GM21367 (cell line): ENCODE measurements at regions not wholly inside any gene's neighbourhood (a gene's known extent, or its start where the extent isn't known, plus 50 kb on each side); places are given as distances from the start of the nearest gene placed in this dataset.

Experiments used
- ATAC-seq: cut with Tn5 transposase; IDR thresholded peaks from one replicate; pipeline ENCODE4 v1.9.1; 2021; ENCODE audit not compliant: unreplicated experiment

DNA sequence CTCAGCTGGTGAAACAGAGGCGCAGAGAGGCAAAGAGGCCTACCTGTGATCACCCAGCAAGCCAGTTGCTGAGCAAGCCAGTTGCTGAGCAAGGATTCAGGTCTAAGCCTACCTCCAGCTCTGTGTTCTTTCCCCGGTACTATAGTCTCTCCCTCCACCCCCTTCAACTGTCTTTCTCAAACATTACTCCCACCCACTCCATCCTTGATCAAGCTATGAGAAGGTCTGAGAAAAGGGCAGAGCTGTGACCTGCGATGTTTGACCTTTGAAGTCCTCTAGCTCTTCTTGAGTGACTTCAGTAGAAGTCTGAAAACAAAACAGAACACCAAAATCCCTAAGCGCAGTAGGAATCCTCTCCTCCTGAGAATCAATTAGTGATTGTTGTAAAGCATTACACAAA lies 665.2 kb upstream of the ID2 start:
- ATAC-seq: no peak

DNA sequence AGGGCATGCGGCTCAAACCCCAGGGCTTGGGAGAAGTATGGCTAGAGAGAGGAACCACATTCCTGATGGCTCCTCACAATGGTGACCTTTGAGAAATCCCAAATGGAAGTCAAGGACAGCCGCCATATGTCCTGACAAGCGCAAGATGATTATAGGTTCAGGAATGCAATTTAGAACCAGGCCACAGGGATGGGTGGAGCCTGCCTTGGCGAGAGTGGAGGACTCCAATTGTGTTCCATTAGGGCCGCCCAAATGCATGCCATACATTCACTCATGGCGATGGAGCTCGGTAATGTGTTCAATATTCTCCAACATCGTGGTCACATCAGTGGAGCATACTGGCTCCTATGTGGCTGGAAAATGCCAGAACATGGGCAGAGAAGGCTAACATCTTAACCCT lies 662.9 kb upstream of the ID2 start:
- no peak for ATAC-seq

DNA sequence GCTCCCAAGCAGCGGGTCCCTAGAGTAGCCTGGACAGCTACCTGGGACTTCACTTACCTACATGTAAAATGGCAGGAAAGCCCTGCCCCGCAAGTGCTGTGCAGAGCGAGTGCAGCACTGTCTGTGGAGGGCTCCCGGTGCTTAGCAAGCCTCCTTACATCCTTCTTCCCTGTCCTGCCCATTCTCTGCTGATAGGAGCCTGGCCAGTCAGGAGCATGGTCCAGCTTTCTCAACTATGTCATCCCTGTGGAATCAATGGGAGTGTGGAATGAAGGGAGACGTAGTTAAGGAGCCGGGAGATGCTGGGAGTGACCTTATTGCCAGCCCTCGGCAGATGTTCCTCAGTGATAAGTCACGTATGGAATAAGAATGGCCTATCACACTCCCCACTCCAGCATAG lies 661.9 kb upstream of the ID2 start:
- ATAC-seq: no peak

DNA sequence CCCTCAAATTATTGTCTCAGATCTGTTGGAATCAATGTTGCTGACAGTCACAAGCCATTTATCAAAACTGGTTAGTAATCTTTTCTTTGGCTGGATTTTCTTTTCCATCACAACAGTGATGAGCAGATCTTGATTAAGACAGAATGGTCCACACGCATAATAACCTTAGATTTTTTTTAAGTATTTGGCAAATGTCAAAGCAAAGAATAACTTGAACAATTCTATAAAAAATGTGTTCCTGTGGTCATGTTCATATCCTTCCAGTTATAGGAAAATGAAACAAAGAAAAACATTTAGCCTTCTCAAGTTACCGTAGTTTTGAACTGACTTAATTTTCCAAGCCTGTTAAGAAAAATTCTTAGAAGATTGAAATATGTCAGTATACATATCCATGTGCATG lies 659.9 kb upstream of the ID2 start:
- ATAC-seq: no peak

DNA sequence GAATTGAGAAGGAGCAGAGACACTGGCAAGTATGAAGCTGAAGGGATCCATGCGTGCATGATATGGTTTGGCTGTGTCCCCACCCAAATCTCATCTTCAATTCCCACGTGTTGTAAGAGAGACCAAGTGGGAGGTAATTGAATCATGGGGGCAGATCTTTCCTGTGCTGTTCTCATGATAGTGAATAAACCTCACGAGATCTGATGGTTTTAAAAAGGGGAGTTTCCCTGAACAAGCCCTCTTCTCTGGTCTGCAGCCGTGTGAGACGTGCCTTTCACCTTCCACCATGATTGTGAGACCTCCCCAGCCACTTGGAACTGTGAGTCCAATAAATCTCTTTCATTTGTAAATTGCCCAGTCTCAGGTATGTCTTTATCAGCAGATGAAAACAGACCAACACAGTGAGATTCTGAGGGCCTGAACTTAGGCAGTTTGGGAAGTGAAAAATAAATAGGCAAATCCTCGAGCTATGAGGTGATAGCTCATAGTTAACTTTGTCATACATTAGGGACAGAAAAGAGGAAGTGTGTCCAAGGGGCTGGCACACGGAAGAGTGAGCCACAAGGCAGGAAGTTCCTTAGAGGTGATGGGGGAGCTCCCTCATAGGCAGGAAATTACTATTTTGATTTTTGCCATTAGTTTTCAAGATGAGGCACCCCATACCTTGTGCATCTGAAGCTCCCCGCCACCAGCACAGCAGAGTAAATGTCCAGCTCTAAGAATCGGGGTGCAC lies 658.8 kb upstream of the ID2 start:
- peak; percentile 69 for ATAC-seq

GRCh38 chr2:8024506-8024905 lies 657.4 kb upstream of the ID2 start:
- no peak for ATAC-seq

DNA sequence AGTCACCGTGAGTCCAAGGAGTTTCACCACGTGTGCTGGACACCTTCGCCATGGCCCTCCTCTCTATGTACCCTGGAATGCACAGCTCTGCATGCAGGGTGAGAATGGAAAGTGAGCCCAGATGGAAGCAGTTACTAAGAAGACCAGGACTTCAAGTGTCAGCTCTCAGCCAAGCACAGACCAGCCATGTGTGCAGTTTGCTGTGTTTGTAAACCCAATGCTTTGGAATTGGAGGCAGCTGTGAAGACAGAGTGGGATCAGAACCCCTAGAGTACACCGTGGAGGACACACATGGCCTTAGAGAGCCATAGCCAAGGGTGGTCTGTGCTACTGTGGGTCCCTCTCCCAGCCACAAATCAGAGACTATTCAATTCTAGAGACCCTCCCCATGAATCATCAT lies 655.5 kb upstream of the ID2 start:
- no peak for ATAC-seq

GRCh38 chr2:8027387-8027786 lies 654.5 kb upstream of the ID2 start:
- ATAC-seq: no peak

DNA sequence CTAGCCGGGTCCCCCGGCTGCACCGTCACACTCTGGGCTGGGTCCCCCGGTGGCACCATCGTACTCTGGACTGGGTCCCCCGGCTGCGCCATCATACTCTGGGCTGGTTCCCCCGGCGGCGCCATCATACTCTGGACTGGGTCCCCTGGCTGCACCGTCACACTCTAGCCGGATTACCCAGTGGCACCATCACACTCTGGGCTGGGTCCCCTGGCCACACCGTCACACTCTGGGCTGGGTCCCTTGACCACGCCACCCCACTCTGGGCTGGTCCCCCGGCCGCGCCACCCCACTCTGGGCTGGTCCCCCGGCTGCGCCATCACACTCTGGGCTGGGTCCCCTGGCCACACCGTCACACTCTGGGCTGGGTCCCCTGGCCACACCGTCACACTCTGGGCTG lies 653.8 kb upstream of the ID2 start:
- no peak for ATAC-seq

DNA sequence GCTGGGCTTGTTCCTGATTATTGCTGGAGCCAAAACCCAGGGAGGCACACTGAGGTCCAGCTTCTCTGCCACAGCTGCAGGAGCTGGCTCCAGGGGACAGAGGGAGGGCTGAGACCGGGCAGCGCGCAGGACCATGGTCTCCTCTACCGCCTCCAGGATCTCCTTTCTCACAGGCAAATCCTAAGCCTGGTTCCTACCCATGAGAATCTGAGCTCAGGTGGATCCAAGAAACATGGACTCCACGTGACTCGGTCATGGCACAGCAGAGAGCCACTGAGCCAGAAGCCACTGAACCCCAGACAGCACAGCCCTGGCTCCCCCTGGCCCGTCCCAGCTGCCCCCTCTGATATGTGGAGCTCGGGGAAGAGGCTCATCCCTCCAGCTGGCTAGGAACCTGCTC lies 653.4 kb upstream of the ID2 start:
- no peak for ATAC-seq

- ATAC-seq: no peak
These were observed 652.9 kb upstream of the ID2 start for GRCh38 chr2:8028981-8029380.

DNA sequence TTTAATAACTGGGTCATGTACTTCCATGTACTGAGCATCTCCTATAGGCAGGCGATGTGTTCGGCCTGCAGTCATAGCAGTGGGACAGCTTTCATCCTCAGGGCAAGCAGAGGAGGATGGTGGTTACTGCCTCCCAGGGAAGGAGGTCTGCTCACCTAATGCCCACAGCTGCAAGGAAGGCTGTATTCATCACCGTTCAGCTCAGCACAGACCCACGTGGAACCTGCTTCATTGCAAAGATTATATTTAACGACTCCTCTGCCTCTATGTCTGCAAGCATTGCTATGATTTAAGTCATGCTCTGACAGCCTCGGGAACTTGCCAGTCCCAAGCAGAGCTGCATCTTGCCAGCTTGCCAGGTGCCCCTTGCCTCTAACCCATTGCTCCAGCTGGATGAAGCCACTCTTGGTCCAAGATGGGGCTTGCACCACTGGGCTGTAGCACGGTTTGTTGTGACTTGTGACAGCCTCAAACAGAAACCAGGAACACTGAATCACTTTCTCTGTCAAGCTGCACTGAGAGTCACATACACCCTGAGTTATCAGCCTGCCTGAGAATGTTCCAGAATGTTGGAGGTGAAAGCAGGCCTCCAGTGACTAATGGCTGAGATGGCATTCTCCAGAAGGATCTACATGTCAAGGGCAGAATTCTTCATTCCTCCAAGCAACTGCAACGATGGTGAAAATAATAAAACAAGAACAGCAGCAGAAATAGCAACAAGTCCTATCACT lies 651.1 kb upstream of the ID2 start:
- no peak for ATAC-seq

DNA sequence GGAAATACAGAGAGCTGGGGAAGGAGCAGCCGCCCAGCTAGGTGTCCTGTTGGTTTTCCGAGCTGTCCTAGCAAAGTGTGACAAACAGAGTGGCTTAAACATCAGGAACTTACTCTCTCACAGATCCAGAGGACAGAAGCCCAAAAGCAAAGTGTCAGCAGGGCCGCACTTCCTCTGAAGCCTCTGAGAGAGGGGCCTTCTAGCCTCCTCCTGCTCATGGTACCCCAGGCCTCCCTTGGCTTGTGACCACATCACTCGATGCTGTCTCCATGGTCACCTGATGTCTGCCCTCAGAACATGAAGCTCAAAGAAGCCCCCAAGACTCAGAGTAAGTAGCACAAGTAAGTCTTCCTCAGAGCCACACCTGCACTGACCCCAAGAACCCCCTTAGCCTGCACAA lies 650.5 kb upstream of the ID2 start:
- ATAC-seq: no peak

- no peak for ATAC-seq
These were observed 648.2 kb upstream of the ID2 start for GRCh38 chr2:8033546-8034096.

GRCh38 chr2:8036366-8036765 lies 645.5 kb upstream of the ID2 start:
- no peak for ATAC-seq

GRCh38 chr2:8039732-8040131 lies 642.1 kb upstream of the ID2 start:
- ATAC-seq: no peak

- ATAC-seq: no peak
These were observed 638.6 kb upstream of the ID2 start for GRCh38 chr2:8043295-8043694.

DNA sequence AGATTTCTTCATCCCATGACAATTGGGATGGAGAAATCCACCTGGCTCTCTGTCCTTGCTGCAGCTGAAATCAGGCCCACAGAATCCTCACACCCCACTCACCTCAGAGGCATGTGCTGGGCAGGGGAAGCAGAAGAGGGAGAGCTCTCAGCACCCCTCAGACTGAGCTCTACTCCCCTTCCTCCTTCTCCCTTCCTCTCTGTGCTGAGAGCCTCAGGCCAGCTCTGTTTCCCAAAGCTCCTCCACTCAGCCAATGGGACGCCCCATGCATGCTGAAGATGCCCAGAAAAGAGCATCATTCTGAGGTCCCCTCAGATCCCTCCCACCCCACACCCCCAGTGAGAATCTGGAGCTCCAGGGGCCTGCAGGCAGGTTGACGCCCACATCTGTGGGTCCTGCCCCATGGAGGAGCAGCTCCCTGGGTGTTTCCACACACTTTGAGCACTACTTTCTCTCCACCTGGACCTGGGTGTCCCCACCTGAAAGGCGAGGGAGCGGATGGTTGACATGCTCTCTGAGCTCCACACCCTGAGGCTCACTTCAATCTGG lies 637.7 kb upstream of the ID2 start:
- no peak for ATAC-seq

- ATAC-seq: no peak
These were observed 636.7 kb upstream of the ID2 start for GRCh38 chr2:8045081-8045614.

DNA sequence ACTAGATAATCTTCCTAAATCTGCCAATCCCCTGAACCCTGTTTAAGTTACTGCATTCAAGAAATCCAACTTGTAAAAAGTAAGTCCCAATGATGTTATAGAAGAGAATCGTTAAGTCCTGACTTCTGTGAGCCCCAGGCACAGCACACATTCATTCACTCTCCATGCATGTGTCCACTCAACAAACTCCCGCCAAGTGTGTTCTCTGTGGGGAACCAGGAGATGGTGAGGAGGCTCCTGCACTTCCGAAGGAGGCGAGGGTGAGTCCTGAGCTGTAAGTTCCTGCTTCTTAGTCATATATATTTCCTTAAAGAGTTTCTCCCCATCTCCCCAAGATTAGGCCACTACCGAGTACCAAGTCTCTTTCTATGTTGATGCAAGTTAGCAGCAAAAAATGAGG lies 635.0 kb upstream of the ID2 start:
- ATAC-seq: no peak

DNA sequence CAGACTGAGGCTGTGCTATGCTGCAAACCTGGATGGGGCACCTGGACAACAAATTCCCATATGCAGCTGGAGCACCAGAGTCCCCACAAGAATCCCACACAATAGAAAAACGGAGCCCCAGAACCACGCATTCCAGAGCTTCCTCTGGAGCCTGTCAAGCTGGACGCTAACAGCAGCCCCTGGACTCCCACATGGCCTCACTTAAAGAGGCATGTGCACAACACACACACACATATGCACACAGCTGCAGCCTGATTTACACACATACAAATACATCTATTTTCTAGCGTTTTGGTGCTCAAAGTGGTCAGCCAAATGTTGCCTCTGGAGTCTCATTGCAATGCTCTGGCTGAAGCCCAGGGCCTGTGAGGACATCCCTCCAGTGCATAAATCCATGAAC lies 632.7 kb upstream of the ID2 start:
- no peak for ATAC-seq
